ENCODE measurements at regions not wholly inside any gene's neighbourhood (a gene's known extent, or its start where the extent isn't known, plus 50 kb on each side); places are given as distances from the start of the nearest gene placed in this dataset.
A peak's percentile ranks its signal among the peaks of the same experiment; 100 is the strongest.
"Not testable (repeated sequence)": the region's sequence is repeated elsewhere in the genome, so short reads cannot be mapped to it uniquely, and the experiment has no call there.

DNA sequence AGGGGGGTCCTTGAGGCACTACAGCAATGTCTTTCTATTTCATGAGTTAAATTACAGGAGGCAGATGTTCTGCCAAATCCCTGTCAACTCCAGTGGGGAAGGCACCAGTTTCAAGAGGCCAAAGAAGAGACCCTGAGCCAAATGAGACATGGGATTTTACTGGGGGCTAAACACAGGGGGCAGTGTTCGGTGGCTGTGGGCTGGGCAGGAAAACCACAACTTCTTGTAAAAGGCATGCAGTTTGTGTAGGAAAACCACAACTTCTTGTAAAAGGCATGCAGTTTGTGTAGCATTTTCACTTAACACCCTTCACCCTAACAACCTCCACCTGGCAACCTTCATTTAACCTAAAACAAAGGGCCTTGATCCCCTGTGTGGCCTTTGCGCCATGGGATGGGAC, 61.0 kb downstream of the POLR2M start:
- DNase-seq, result no peak

DNA sequence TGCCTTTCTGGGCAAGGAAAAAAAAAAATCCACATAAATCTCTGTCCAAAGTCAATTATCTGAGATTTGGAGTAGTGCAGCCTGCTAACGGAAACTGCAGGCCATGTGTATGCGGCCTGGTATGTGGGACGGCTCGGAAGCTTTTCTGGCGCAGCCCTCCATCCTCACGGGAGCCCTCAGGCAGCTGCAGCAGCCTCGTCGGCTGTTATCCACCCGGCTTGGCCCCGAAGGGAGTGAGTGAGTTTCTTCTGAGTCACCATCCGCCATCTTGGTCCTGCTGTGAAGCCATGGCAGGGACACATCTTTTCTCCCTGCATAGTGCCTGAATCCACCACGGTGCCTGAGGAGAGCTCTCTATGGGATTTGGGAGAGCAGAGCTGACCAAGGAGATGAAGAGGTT, 62.8 kb downstream of the POLR2M start:
- peak; percentile 85 for DNase-seq

DNA sequence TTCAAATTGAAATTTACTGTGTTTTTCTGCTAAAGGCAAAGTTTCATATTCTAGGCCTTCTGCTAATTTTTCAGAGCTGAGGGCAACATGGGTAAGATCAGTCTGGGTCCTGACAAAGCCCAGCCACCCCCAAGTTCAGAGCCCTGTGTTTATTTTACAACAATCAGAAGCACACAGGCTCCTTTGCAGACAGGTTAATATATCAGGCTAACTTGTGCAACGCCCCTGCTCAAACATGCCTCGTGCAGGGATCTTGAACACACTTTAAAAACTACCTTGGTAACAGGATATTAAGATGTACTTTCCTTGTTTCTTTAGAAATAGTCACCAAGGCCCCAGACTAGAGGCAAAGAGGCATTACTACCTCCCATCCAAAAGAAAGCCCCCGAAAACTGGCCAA, 64.0 kb downstream of the POLR2M start:
- DNase-seq, result no peak

DNA sequence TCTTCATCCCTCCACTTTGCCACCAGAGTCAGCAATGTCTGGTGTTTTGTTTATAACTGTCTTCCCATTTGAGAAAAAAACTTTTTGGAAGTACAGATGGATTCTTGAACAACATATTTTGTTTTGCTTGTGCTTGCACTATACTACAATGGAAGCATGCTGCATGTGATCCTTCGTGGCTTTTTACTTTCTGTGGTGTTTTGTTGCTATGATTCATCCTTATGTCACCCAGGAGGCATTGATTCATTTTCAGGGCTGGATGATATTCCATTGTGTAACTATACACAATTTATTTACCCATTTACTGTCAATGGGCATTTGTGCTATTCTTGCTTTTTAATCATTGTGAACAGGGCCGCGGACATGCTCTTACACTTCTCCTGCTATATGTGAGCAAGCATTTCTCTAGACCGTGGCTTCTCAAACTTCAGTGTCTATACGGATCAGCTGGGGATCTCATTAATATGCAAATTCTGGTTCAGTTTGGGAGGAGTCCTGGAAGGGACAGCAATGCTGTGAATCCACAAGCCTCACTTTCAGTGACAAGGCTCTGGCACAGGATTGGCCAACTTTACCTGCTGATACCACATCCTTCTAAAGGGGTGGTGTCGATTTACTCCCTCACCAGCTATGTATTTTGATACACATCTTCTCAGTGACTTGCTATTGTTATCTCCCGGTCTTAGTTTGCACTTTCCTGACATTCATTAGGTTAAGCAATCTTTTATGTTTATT, 65.9 kb downstream of the POLR2M start:
- DNase-seq, result peak; percentile 20

DNA sequence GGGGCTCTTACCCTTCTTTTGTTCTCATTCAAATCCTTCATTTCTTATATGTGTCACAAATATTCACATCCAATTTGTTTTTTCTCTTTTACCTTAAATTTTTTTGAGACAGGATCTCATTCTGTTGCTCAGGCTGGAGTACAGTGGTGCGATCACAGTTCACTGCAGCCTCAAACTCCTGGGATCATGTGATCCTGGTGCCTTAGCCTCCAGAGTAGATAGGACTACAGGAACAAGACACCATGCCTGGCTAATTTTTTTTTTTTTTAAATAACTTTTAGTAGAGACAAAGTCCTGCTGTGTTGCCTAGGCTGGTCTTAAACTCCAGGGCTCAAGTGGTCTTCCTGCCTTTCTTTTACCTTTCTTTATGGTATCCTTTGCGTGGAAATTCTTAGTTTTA, 66.5 kb downstream of the POLR2M start:
- DNase-seq, result no peak

DNA sequence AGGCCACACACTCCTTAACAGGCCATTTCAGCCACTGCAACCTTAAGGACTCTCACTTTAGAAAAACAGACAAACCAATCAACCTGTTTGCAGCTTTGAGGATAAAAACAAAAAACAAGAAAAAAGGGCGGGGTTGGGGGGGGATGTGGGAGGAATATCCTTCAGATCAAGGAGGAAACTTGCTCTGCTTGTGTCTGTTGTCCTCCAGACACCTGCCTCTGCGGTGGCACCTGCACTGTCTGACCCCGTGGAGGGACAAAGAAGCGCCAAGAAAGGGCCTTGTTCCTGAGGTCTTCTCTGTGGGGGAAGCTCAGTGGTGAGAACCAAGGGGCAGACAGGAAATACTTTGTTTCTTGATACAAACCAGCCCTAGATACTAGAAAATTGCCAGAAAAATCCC, 70.5 kb downstream of the POLR2M start:
- DNase-seq, result no peak

DNA sequence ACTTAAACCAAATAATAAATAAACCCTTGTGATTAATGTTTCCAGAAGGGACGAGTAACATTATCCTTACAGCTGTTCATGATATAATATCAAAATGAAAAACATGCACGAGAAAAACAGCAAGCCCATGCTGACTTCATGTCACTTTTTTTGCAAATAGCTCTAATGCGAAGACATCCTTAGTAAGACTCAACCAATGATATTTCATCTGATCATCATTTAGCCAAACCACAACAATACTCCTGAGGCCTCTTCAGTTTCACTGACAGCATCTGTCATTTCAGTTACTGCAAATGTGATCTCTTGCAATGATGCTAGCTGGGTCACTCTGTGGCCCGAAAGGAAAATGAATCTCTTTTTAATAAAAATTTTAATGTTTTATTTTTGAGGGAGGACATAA, 74.0 kb downstream of the POLR2M start:
- peak; percentile 23 for DNase-seq

DNA sequence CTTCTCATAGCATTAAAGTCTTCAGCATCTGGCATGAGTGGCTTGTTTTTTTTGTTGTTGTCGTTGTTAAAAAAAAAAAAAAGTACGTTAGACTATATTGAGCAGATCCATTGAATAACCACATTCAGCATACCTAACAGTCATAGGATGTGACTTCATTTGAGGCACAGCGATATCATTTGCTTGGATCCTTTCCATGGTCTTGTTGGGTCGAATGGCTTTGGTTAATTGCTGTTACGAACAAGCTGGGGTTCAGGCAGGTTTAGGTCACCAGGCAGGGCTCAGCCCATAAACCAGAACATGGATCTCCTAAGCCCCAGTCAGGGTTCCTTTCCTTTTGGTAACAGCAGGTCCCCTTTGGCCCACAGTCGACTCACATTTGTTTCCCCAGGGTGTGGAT, 76.2 kb downstream of the POLR2M start:
- peak; percentile 25 for DNase-seq

DNA sequence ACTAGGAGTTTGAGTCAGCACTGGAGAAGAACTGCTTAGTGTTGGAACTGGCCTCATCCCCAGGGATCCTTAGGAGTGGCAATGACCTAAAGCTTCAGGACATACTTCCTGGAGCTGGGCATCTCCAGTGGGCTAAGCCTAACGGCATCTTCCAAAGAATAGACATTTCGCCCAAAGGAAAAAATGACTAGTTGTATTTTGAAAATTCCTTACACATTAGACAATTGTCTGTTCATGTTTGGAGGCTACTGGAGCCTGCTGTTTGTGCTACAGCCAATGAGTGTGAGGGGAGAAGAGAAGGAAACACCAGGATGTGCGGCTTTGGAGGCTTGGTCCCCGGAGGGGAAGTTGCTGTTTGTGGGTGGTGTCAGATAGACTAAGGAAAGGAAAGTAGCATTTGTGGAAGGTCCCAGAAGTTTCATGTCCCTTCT, 77.6 kb downstream of the POLR2M start:
- DNase-seq, result peak; percentile 74

DNA sequence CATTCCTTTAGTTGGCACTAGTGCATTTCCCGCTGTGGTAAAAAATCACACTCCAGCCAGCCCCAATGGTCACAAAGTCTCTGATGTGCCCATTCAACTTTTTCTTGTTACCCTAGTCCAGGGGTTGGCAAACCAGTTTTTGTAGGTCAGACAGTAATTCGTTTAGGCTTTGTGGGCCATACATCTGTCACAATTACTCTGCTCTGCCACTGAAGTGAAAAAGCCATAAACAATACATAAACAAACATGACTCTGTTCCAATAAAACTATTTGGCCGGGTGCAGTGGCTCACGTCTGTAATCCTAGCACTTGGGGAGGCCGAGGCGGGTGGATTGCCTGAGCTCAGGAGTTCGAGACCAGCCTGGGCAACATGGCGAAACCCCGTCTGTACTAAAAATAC, 78.5 kb downstream of the POLR2M start:
- no peak for DNase-seq

DNA sequence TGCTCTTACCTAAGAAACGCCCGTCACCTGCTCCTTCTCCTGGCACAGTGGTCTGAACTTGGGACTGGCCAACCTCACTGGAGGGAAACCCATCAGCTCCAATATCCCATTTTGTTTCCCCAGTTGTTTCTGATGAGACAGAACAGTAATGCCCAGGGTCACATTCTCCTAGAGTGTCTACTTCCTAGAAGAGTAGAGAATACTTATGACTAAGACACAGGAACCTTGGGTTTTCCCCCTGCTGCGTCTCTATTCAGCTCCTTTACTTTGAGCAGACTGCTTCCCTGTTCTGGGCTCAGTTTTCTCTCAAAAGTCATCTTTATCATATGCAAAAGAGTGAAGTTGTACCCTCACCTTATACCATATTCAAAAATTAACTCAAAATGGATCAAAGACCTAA, 79.4 kb downstream of the POLR2M start:
- DNase-seq, result no peak

DNA sequence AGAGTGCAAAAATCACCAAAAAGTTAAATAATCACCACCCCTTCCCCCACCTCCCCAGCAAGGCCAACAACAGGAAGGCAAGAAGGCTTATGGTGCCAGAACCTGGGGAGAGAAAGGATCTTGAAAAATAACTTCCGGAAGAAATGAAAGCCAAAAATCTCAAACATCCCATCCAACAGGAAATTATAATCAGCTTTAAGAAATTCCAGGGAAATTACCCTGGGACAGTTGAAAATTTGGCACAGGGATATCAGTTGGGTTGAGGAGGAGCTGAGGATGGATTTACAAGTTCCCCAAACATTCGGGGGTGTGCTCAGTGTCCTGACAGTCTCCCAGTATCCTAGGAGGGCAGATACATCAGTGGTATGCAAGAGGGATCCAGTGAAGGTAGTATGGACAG, 82.7 kb downstream of the POLR2M start:
- DNase-seq, result peak; percentile 11

DNA sequence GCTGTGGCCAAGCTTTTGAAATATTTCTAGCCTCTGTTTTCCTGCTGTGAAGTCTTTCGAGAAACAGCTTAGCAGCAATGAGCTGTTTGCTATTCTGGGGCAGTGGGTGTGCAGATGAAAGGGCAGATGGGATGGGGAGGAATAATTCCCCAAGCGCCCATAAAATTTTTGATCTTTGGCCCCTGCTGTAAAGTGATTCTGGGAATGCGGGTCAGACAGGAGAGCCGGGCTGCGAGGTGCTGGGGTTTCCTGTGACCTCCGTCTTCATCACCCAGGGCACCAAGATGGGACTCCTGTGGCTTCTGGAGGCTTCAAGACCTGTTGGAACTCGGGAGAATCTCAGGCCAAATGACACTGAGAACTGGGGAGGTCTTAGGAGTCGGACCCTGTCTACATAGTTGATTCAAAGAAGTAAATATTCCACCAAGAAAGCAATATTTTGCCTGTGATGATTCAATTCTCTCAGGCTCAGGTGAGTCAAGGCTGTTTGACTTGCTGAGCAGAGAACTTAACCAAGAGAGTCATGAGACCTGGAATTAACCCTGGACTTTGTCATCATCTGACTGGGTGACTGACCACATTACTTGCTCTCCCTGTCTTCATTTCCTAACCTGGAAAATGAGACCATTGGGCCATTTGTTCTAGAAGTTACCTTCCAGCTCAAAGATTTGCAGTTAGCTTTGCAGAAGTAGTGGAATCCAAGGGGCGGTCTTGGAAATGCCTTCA, 86.4 kb downstream of the POLR2M start:
- DNase-seq, result no peak

DNA sequence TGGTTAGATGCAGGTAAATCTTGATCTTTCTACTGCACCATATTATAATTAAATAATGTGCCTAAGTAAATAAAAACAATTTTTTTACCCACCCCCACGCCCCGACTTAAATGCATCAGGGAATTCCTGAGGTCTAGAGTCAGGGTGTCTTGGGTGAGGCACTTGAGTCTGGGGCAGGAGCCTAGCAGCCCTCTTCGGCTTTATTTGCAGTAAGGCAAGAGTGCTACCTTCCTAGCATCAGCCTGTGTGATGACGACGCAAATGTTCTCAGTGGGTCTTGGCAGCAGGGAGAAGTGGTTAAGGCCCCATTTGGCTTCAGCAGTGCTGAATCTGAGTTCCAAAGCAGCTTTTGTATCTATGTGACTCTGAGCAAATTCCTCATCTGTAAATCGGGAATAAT, 88.7 kb downstream of the POLR2M start:
- DNase-seq, result no peak

DNA sequence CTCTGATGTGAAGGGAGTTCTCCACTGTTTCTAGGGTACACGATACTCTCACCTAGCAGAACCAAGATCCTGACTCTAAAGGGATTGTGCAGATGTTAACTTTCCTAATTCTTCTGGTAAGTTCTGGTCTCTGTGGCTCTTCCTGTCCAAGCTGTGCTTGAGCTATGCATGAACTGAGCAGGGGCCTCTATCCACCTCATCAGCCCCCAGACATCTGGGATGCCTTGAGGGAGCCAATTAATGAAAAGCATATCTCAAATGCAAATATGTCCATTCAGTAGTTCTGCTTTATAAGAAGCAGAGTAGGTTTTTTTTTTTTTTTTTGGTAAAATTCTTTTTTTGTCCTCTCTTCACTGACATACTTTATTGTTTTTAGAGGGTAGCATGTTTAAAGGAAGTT, 89.6 kb downstream of the POLR2M start:
- DNase-seq, result no peak

DNA sequence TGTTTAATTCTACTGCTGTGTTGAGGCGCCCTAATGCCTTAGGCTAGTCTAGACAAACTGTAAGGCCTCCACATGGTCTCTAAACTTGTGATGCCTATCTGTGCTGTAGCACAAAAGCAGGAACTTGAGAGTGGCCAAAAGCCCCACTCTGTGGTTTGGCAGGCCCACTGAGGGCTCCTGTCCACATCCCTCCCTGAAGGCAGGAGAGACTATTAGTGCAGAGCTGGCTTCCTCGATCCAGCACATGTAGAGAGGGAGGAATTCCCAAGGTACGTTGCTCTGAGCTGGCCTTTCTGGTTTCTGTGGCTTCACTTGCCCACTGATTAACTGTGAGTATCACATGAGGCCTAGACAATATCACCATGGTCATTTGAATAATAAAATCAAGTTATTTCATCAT, 90.6 kb downstream of the POLR2M start:
- DNase-seq, result no peak

DNA sequence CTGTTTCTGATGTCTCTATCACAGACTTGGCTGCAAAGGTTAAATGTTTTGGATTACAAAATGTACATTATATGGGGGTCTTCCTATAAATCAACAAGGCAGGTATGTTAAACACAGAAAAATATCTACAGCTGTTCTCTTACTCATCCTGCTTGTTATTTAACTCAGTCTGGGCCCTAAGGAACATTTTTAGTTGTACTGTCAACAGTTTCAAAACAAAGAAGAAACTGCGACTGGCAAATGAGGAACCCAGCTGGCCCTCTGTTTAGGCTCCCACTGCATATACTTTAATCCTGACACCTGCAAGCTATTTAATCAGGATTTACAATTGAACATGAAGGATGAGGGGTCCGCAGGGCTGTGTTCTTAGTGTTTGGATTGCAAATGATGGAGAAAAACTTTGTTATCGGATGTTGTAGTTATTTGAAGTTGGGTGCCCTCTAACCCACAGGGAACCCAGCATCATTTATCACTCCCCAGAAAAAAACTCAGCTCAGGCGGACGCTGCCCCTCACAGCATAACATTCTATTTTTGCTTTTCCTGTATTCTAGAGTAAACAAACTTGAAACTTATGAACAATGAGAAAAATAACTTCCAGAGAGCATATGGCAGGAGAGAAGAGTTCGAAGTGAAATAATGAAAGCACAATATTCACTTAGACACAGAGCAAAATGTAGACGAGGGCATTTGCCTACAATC, 91.2 kb downstream of the POLR2M start:
- DNase-seq, result no peak

DNA sequence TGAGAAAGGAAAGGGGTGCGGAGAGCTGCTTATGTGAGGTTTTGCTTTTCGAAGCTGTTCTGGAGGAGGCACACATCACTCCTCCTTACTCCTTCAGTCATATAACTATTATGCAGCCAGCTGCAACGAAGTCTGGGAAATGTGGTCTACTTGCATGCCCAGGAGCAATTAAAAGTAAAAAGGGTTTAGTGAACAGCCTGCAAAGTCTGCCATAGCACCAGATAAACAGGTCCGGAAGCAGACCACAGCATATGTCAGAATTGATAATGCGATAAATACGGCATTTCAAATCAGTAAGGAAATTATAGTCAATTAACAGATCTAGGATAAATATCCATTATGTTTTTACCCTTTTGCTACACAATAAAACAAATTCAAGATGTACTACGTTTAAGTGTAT, 99.5 kb downstream of the POLR2M start:
- no peak for DNase-seq

DNA sequence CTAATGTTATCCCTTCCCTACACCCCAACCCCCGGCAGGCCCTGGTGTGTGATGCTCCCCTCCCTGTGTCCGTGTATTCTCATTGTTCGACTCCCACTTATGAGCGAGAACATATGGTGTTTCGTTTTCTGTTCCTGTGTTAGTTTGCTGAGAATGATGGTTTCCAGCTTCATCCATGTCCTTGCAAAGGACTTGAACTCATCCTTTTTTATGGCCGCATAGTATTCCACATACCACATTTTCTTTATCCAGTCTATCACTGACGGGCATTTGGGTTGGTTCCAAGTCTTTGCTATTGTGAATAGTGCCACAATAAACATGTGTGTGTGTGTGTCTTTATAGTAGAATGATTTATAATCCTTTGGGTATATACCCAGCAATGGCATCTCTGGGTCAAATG, 102.8 kb downstream of the POLR2M start:
- not testable (repeated sequence) for DNase-seq

DNA sequence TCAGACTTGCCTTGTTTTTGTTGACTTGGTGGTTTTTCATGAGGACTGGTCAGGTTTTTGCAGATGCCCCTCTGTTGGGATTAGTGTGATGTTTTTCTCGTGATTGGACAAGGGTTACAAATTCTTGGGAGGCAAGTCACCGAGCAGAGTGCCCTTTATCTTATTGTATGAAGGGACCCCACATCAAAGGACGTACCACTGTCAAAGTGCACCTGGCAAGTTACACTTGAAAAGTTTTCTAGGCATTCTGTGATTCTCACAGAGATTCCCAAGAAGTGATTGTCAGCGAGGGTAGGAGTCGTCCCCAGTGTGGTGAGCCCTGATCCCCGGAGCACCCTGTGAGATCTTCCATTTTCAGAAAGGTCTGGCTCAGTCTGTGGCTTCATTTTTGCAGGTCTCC, 110.1 kb downstream of the POLR2M start:
- no peak for DNase-seq

DNA sequence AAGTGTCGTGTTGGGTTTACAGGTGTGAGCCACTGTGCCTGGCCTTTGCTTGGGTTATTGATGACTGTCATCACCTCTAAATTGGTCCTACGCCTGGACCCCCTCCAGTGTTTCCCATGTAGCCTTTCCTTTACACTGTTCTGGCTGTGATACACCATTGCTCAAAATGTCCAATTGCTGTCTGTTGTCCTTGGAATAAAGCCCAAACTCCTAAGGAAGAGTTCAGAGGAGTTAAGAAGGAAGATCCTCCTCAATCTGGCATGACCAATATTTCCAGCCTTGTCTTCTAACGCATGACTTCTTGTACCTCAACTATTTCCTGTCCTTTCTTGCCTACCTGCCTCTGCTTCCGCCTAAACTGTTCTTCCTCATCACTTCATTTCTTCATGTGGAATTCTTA, 113.1 kb downstream of the POLR2M start:
- peak; percentile 11 for DNase-seq

DNA sequence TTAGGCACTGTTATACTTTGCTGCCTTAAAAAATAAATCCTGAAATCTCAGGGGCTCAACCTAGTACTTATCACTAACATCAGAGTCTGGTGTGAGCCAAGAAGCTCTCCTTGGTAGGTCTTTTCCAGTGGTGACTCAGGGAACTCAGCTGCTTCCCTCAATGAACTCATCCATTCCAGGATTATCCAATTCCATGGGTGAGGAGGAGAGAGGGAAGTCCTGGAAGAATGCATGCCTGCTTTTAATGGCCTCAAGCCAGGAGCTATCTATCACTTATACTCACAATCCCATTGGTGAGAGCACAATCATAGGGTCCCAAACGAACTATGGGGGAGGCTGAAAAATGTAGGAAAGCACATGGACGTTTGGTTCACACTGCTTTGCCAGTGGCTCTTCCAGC, 113.6 kb downstream of the POLR2M start:
- DNase-seq, result peak; percentile 83

DNA sequence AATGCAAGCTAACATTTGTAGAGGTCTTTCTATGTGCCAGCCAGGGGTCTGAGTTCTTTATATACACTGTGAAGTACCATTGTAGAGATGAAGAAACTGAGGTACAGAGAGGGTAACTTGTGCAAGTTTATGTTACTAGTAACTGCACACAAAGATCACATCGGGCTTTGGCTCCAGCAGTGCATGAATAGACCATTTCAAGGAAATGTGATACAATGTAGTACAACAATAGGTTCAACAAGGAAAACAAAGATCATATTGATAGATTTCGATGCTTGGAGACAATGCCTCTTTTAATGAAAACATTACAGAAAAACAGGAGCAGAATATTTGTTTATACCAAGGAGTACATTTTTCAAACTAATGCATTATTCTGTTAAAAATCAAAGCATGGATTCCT, 115.3 kb downstream of the POLR2M start:
- no peak for DNase-seq

DNA sequence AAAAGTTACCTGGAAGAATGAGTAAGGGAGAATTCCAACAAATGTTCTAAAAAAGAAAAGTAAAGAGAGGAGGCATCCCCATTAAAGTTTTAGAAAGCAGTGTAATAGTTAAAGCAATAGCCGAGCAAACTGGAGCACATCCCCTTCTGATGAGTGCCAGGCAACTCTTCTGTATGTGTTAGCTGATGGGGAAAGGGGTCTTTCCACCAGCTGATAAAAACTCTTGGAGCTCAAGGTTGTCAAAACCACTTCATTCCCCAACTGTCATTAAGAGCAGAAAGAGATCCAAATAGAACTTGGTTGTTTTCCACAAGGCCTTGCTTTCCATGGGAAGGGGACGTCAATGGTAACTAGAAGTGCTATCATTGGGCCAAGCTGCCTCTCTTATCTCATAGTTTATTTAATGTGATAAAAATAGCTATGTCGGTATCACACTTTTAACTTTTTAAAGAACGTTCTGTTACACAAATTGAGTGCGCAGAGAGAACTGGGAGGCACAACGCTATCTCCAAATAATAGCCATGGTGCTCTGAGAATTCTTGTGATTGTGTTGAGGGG, 116.9 kb downstream of the POLR2M start:
- DNase-seq, result no peak
